NCI-H187 (cell line): ENCODE measurements at regions not wholly inside any gene's neighbourhood (a gene's known extent, or its start where the extent isn't known, plus 50 kb on each side); places are given as distances from the start of the nearest gene placed in this dataset.
"Not testable (repeated sequence)": the region's sequence is repeated elsewhere in the genome, so short reads cannot be mapped to it uniquely, and the experiment has no call there.

ENCODE experiments used
- DNase-seq, 2 experiments: peaks; one replicate each; lab custom pipeline; 2025; lab: John Stamatoyannopoulos, UW

DNA sequence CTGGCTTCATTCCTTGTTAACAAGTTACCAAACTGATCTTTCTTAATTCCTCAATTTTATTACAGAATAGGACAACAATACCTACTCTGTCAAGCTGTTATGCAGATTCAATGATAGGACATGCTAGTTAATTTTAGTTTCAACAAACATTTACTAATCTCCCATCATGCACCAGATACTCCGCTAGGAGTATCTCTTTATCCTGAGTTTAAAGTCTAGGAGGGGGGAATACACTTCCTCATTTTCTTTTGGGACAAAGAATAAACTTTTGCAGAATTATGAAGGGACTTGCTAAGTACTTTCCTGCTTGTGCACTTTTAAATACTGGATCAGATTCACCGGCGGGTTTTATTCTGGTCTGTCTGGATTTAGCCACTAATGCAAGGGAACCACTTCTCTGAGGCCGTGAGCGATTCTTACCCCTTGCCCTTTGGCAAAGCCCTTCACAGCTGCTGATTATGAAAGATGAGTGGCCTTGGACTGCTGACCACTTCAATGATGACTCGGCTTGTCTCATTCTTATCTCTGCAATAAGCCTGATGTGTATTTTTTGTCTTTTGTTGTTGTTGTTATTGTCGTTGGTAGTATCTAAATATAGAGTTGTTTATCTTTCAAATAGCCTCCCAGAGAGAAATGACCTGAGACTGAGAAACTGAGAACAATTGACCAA, 73.9 kb downstream of the RMI1 start:
- no peak for DNase-seq

- no peak for DNase-seq
Observed at GRCh38 chr9:84057662-84058061, 77.1 kb downstream of the RMI1 start.

GRCh38 chr9:84059936-84060335, 79.3 kb downstream of the RMI1 start:
- DNase-seq: no peak

- DNase-seq: no peak
Observed at GRCh38 chr9:84061613-84062193, 81.1 kb downstream of the RMI1 start.

DNA sequence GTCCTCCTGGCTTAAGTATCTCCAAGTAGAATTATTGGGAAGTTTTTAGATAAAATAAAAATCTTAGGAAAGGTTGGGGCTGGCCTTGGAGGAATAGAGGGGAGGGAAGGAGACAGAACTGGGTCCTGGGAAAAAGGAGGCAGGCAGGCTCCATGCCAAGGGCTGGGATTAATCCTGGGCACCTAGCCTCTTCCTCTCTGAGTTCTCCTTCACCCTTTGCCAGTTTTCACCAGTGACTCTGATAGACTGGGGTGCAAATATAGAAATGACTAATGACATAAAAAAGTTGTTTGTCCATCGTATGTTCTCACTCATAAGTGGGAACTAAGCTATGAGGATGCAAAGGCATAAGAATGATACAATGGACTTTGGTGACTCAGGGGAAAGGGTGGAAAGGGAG, 81.9 kb downstream of the RMI1 start:
- DNase-seq: no peak

- no peak for DNase-seq
Observed at GRCh38 chr9:84067821-84068220, 87.2 kb downstream of the RMI1 start.

DNA sequence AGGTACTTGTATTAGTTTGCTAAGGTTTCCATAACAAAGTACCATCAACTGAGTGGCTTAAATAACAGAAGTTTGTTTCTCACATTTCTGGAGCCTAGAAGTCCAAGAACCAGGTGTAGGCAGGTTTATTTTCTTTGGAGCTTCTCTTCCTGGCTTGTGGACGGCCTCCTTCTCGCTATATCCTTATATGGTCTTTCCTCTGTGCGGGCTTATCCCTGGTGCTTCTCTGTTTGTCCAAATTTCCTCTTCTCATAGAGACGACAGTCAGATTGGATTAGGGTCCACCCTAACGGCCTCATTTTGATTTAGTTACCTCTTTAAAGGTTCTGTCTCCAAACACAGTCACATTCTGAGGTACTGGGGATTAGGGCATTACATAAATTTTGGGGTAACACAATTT, 88.3 kb downstream of the RMI1 start:
- no peak for DNase-seq

- no peak for DNase-seq
Observed at GRCh38 chr9:84070590-84070989, 90.0 kb downstream of the RMI1 start.

GRCh38 chr9:84072621-84073180, 92.1 kb downstream of the RMI1 start:
- no peak for DNase-seq

DNA sequence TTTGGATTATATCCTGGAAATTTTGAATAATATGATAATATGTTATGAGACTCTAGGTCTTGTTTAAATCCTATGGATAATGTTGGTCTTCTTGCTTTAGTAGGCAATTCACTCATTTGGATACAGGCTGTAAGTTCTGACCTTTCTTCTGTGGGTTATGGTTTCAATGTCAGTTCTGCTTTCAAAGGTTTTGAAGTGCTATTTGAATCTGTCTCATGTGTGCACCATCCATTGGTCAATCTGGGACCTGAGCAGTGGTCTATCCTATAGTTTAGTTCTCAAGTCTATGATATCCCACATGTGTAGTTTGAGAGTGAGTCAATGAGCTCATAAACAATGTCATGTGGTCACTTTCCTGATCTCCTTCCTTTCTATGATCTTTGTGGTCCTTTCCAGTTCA, 94.4 kb downstream of the RMI1 start:
- no peak for DNase-seq

DNA sequence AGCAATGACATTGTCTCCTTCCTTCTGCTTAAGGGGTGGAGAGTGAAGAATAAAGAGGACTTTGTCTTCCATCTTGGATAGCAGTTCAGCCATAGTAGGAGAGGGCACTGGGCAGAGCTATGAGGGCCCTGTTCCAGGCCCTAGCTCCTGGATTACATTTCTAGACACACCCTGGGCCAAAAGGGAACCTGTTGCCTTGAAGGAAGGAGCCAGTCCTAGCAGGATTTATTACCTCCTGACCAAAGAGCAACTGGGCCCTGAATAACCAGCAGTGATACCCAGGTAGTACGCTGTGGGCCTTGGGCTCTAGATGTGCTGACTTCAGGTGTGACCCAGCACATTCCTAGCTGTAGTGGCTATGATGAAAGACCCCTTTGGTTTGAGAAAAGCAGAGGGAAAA, 95.8 kb downstream of the RMI1 start:
- no peak for DNase-seq

DNA sequence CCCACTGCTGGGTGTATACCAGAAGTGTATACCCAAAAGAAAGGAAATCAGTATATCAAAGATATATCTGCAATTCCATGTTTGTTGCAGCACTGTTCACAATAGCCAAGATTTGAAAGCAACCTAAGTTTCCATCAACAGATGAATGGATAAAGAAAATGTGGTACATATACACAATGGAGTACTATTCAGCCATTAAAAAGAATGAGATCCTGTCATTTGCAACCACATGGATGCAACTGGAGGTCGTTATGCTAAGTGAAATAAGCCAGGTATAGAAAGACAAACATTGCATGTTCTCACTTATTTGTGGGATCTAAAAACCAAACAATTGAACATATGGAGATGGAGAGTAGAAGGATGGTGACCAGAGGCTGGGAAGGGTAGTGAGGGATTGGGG, 97.2 kb downstream of the RMI1 start:
- not testable (repeated sequence) for DNase-seq

DNA sequence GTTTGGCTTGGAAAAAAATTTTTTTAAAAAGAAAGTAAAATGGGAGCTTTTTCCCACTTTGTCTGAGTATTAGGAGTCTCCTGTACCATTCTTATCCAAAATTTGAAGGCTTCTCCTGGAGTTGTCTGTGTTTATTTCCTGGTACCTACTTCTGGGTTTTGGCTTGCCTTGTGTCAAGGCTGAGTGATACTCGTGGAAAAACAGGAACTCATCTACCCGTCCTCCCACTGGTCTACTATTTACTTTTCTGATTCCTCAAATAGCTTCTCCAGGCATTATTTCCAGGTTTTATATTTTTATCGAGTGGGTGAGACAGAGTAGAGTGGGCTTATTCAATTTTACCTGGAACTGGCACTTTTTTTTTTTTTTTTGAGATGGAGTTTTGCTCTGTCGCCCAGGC, 99.4 kb downstream of the RMI1 start:
- DNase-seq: no peak

DNA sequence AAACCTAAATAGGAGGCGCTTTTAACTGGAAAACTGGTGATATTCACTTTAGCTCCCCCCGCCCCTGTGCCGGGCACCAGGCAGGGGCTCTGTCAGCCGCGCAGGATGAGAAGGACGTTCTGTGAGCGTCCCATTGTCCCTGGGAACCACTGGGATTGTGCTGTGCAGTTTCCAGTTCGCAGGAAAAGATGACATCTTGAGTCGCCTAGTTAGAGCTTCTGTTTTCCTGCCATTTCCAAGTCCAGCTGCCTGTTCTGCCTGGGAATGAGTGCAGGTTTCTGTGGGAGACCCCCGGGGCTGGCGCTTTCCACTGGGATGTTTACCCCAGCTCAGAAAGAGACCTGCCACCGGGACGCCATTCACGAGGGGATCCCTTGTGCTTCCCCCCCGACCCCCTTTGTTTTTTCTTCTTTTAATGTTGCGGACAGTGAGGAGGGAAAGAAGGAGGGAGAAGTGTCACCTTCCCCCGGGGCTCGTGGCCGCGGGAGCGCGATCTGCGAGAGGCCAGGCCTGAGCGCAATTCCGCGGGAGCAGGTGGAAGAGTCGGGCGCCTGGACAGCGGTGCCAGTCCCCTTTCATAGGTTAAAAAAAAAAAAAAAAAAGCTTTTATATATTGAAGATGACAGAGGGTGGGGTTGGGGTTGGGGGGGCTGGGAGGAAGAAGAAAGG, 121.5 kb downstream of the RMI1 start:
- DNase-seq: no peak

DNA sequence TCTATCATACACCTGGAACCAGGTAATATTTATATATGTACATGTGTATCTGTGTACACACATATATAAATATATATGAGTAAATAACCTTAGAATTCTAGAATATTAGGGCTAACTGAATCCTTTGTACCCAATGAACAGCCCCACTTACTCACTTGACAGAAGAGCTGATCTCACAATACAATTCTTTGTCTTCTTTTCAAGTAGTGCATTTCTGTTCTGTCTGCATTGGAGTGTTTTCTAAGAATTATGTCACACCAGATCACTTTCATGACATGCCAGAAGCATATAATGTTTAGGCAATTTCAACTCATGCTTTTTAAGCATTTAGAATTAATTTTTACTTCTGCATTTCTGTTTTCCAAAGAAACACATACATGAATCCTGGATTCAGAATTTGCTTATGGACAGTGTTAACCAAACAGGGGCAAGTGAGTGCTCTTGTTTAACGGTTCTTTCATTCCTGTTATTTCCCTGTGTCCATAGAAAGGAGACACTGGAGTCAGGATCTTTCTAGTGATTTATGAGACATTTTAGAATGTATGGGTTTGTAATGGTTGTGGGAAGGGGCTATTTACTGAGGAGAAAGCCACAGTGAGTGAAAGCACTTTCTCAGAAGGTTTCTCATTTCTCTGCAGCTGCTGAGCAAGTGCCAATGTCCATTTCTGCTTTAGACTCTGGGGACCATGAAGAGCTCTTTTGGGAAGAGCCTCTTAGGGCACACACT, 123.2 kb downstream of the RMI1 start:
- peak; percentile 10 to 75 for DNase-seq

GRCh38 chr9:84107081-84107480, 126.5 kb downstream of the RMI1 start:
- DNase-seq: no peak

DNA sequence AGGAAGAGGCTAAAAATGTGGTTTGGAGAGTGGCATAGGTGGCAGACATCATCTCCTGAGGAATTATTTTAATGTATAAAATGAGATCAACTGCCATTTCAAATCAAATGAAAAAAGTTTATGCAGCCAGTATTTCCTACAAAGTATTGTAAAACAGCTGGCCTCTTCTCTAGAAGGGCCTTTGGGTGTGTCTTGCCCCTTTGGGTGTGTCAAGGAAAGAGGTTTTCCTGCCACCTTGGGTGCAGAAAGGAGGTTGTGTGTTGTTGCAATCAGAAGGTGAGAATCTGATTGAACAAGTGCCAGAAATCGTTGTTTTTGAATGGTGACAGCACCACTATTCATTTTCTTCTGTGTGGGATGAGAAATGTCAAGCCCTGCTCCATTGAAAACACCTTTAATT, 127.4 kb downstream of the RMI1 start:
- no peak for DNase-seq

DNA sequence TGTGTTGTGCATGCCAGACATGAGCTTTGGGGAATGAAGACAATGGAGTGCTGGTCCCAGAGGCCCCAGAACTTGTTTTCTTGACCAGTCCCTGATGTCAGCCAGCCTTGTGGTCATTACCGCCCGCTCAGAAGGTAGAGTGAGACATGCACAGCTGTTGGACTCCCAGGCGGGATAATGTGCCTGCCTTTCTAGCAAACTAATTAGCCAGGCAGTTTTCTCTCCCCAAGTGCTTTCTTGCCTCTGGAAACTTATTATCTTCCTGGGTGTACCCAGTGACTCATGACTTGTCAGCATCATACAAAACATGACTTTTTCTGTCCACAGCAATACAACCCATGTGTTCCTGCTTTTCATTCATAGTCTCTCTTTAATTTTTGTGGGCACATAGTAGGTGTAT, 131.1 kb downstream of the RMI1 start:
- no peak for DNase-seq

DNA sequence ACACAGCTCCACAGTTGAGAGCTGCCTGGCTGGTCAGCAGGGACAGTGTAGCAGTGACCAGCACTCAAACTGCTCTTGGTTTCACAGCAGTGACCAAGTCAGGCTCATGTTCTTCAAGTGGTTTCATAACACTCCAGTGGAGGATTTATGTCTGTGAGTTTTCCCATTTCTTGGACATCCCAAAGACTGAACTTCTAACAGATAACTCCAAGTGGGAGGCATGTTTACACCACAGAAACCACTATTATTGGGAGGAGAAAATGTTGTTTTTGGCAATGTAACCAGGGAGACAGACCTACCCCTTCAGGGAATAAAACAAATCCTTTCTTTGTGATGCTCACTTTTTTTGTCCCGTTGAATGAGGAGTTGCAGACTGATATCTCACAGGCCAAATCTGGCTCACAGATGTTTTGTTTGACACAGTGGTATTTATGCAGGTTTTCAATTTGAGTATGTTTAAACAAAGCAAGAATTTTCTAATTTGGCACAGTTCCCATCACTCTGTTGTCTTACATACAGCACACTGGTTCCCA, 141.5 kb downstream of the RMI1 start:
- no peak for DNase-seq

DNA sequence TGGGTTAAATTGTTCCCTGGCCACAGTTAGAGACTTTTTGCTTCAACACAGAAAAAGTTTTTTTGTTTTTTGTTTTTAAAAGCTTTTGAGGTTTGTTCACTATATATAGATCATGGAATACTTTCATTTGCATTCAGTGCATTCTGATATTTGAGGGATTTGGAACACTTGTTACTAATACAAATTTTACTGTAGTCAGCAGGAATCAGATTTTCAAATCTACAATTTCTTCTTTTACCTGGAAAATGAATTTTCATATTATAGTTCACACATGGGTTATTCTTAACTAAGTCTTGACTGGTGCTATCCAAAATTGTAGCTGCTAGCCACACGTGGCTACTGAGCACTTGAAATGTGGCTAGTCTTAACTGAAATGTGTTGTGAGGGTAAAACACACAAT, 142.0 kb downstream of the RMI1 start:
- DNase-seq: no peak

DNA sequence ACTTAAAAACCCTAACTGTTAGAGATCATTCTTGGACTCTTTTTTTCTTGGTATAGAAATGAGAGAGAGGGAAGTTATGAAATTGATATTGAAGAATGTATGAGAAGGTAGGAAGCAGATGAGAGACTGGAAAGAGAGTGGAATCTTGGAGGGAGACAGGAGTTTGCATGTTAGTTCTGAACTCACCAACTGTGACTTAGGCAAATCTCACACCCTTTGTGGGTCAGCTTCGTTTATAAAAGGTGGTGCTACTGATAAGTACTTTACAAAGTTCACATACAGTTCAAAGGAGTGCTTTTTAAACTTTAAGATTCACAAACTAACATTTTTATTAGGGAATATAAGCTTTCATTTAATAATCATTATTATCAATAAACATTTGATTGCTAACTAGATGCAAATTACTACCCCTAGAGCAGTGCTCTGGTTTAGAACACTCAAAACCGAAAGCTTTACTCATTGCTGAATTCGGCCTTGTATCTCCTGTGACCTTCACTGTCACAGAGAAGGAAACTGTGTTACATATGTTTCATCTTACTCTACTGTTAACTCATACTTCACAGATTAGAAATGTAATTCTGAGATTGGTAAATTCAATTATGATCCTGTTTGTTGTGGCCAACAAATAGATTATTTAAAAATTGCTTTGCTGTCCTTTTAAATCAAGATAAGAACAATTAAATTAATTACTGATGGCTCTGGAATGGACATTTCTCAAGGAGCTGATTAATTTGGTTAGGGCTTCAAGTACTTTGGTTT, 143.2 kb downstream of the RMI1 start:
- no peak for DNase-seq

GRCh38 chr9:84125046-84125445, 144.4 kb downstream of the RMI1 start:
- DNase-seq: no peak
